ENCODE measurements at regions not wholly inside any gene's neighbourhood (a gene's known extent, or its start where the extent isn't known, plus 50 kb on each side); places are given as distances from the start of the nearest gene placed in this dataset.

DNA sequence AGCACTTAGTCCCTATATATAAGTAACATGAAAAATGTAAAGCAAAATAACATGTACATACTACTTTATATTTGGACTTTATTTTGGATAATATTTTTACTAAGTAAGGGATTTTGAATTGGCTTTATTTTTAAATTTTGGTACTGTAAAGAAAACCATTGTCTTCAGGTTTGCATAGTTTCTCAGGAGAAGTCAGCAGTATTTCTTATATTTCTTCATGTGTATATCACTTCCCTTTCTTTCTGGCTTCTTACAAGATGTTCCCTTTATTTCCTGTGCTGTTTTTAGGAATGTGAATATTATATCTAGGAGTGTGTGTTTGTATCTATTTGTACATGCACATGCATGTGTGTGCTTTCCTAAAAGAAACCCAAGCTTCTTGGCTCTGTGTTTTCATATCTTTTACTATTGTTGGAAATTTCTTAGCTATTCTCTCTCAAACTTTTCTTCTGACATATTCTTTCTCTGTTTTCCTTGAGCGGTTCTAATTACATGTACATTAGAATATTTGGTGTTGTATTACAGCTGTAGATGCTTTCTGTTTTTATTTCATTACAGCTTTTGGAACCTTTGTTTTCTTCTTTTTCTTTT, 1549.7 kb upstream of the ACVR2A start:
- TF ChIP-seq, protein P1, sequence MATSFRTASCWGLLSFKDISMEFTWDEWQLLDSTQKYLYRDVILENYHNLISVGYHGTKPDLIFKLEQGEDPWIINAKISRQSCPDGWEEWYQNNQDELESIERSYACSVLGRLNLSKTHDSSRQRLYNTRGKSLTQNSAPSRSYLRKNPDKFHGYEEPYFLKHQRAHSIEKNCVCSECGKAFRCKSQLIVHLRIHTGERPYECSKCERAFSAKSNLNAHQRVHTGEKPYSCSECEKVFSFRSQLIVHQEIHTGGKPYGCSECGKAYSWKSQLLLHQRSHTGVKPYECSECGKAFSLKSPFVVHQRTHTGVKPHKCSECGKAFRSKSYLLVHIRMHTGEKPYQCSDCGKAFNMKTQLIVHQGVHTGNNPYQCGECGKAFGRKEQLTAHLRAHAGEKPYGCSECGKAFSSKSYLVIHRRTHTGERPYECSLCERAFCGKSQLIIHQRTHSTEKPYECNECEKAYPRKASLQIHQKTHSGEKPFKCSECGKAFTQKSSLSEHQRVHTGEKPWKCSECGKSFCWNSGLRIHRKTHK (tag by site-specific recombination; IDR thresholded peaks at IDR 0.05), result no peak
- TF ChIP-seq ZNF549 (tag by site-specific recombination; IDR thresholded peaks at IDR 0.05) (no peak; the same call in 1 of the 2 replicates), CTCF (tag by site-specific recombination; IDR thresholded peaks at IDR 0.05) (no peak), KLF17 (tag by site-specific recombination; IDR thresholded peaks at IDR 0.05) (no peak), ZNF785 (tag by site-specific recombination; IDR thresholded peaks at IDR 0.05) (no peak), RBAK (tag by site-specific recombination; IDR thresholded peaks at IDR 0.05) (no peak)

All from HEK293 (cell line).